Body of pancreas (tissue), 4 donors: ENCODE measurements at regions not wholly inside any gene's neighbourhood (a gene's known extent, or its start where the extent isn't known, plus 50 kb on each side); places are given as distances from the start of the nearest gene placed in this dataset.

Source experiments
- CTCF ChIP-seq, 7 experiments: fragments of 450-650 bp in 4 of 7; fragments of 200-600 bp in 3 of 7; sonication (generic) in 3 of 7; IDR thresholded peaks; one replicate each; pipeline ENCODE4 v1.5.1; 2016 to 2019; ENCODE audit warnings: antibody characterized with exemption in 7 of 7
- POLR2A ChIP-seq, 3 donors: fragments of 450-650 bp; IDR thresholded peaks; one replicate each; pipeline ENCODE4 v1.6.1; 2016; ENCODE audit warnings: antibody characterized with exemption in 3 of 3, mild to moderate bottlenecking in 2 of 3

DNA sequence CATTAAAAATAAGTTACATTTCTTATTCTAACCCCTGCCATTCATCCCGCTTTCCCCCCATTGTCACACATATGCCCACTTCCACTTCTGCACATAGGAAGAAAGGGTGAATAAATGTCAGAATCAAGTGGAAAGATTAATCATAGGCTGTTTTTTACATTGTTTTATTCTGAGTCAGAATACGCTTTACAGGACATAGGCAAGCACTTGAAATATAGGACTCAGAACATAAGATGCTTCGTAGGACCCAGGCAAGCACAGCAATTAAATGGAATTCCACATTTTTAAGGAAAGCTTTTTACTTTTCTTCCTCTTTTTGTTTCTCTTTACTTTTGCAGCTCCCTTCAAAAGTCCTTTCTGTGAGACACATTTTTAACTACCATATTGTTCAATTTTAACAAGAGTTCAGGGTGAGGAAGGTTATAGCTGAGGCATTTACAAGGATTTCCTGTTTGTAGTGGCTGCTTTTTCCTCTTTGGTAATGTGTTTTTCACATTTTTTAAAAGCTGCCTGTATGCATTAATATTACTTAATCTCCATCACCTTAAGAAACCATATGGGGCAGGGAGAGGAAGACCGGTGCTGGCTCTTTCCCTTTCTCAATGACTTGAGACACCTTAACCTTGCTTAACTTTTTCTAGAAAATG is 130.0 kb downstream of the TES start:
- TF ChIP-seq CTCF (IDR thresholded peaks at IDR 0.05) (no peak), POLR2A (IDR thresholded peaks at IDR 0.05) (no peak)
